ENCODE measurements at regions not wholly inside any gene's neighbourhood (a gene's known extent, or its start where the extent isn't known, plus 50 kb on each side); places are given as distances from the start of the nearest gene placed in this dataset.

- Mint-ChIP-seq H3K4me1 (peaks cover 21% of the 10 kb centered on the region), H3K27me3 (ENCODE audit: low read depth, poor library complexity) (no peaks in the 10 kb centered on the region)
- TF ChIP-seq CTCF (IDR thresholded peaks at IDR 0.05), result no peak
Observed at GRCh38 chr12:71306808-71307207, 132.8 kb upstream of the LGR5 start.

GRCh38 chr12:71304306-71304705 is 135.3 kb upstream of the LGR5 start:
- no peaks in the 10 kb centered on the region for H3K9me3 Mint-ChIP-seq
- no peaks in the 10 kb centered on the region for H3K27me3 Mint-ChIP-seq (ENCODE audit: low read depth, poor library complexity)
- H3K36me3 Mint-ChIP-seq (ENCODE audit: low read depth), result no peaks in the 10 kb centered on the region
- DNase-seq, result no peak
- no peak overlapping the region for H3K4me3 Mint-ChIP-seq
- no peak overlapping the region for H3K27ac Mint-ChIP-seq
- H3K4me1 Mint-ChIP-seq, result peaks cover 24% of the 10 kb centered on the region
- TF ChIP-seq CTCF (IDR thresholded peaks at IDR 0.05), result no peak

More at GRCh38 chr12:71306808-71307207, 132.8 kb upstream of the LGR5 start:
- H3K27ac Mint-ChIP-seq, result no peak overlapping the region
- no peaks in the 10 kb centered on the region for H3K36me3 Mint-ChIP-seq (ENCODE audit: low read depth)
- H3K4me3 Mint-ChIP-seq, result no peak overlapping the region
- peaks cover 4% of the 10 kb centered on the region for H3K9me3 Mint-ChIP-seq
- no peak for DNase-seq

GRCh38 chr12:71303199-71303598 is 136.4 kb upstream of the LGR5 start:
- H3K9me3 Mint-ChIP-seq, result no peaks in the 10 kb centered on the region
- no peaks in the 10 kb centered on the region for H3K36me3 Mint-ChIP-seq (ENCODE audit: low read depth)
- H3K4me3 Mint-ChIP-seq, result no peak overlapping the region
- peak overlapping the region; percentile 63 for H3K27ac Mint-ChIP-seq
- no peak for DNase-seq
- no peaks in the 10 kb centered on the region for H3K27me3 Mint-ChIP-seq (ENCODE audit: low read depth, poor library complexity)
- H3K4me1 Mint-ChIP-seq, result peaks cover 15% of the 10 kb centered on the region
- TF ChIP-seq CTCF (IDR thresholded peaks at IDR 0.05), result no peak

GRCh38 chr12:71300772-71301675 is 138.6 kb upstream of the LGR5 start:
- H3K4me1 Mint-ChIP-seq, result peaks cover 13% of the 10 kb centered on the region
- H3K4me3 Mint-ChIP-seq, result no peak overlapping the region
- no peaks in the 10 kb centered on the region for H3K9me3 Mint-ChIP-seq
- H3K27ac Mint-ChIP-seq, result no peak overlapping the region
- no peaks in the 10 kb centered on the region for H3K27me3 Mint-ChIP-seq (ENCODE audit: low read depth, poor library complexity)
- no peak for TF ChIP-seq CTCF (IDR thresholded peaks at IDR 0.05)
- no peak for DNase-seq
- H3K36me3 Mint-ChIP-seq (ENCODE audit: low read depth), result no peaks in the 10 kb centered on the region

GRCh38 chr12:71299541-71300376 is 139.8 kb upstream of the LGR5 start:
- H3K27ac Mint-ChIP-seq, result no peak overlapping the region
- no peaks in the 10 kb centered on the region for H3K36me3 Mint-ChIP-seq (ENCODE audit: low read depth)
- H3K27me3 Mint-ChIP-seq (ENCODE audit: low read depth, poor library complexity), result no peaks in the 10 kb centered on the region
- H3K9me3 Mint-ChIP-seq, result no peaks in the 10 kb centered on the region
- DNase-seq, result no peak
- H3K4me3 Mint-ChIP-seq, result no peak overlapping the region
- H3K4me1 Mint-ChIP-seq, result peaks cover 13% of the 10 kb centered on the region
- no peak for TF ChIP-seq CTCF (IDR thresholded peaks at IDR 0.05)
